Esophagus squamous epithelium (tissue), 4 donors: ENCODE measurements at regions not wholly inside any gene's neighbourhood (a gene's known extent, or its start where the extent isn't known, plus 50 kb on each side); places are given as distances from the start of the nearest gene placed in this dataset.

ENCODE experiments used
- CTCF ChIP-seq, 6 experiments: fragments of 450-650 bp in 4 of 6; fragments of 200-600 bp in 2 of 6; sonication (generic) in 2 of 6; IDR thresholded peaks; one replicate each; pipeline ENCODE4 v1.5.1; 2016 to 2019; ENCODE audit warnings: antibody characterized with exemption in 6 of 6, mild to moderate bottlenecking in 4 of 6, moderate library complexity in 4 of 6
- POLR2A ChIP-seq, 4 donors: fragments of 450-650 bp; IDR thresholded peaks; one replicate each; pipeline ENCODE4 v1.6.1; 2017; ENCODE audit warnings: antibody characterized with exemption in 4 of 4, mild to moderate bottlenecking in 4 of 4, moderate library complexity in 3 of 4

GRCh38 chr7:38069052-38069451 is 109.0 kb upstream of the STARD3NL start:
- no peak for TF ChIP-seq CTCF (IDR thresholded peaks at IDR 0.05)
- no peak for TF ChIP-seq POLR2A (IDR thresholded peaks at IDR 0.05)
